ENCODE measurements at regions not wholly inside any gene's neighbourhood (a gene's known extent, or its start where the extent isn't known, plus 50 kb on each side); places are given as distances from the start of the nearest gene placed in this dataset.

- no peaks in the 10 kb centered on the region for H3K4me1 ChIP-seq
- intact Hi-C loops (cut with DNase I): no loop called here
- H3K27ac ChIP-seq: no peak overlapping the region
- H3K27me3 ChIP-seq: no peaks in the 10 kb centered on the region
- no peaks in the 10 kb centered on the region for H3K9me3 ChIP-seq
- DNase-seq: no peak
- no peaks in the 10 kb centered on the region for H3K36me3 ChIP-seq
- TF ChIP-seq CTCF (IDR thresholded peaks at IDR 0.05) (no peak), POLR2A (IDR thresholded peaks at IDR 0.05) (no peak)
- WGBS, 2 donors: 70 to 74% methylated on average over 15 of the region's 15 CpGs
- H3K4me3 ChIP-seq (replicated peaks in 1 of 3): no peak overlapping the region
These were observed 138.6 kb upstream of the AJAP1 start for GRCh38 chr1:4515727-4516289.

GRCh38 chr1:4516596-4516995 lies 137.8 kb upstream of the AJAP1 start:
- no peak for TF ChIP-seq CTCF (IDR thresholded peaks at IDR 0.05)
- no peak for TF ChIP-seq POLR2A (IDR thresholded peaks at IDR 0.05)
- WGBS, 2 donors: 71 to 82% methylated on average over 6 to 7 of the region's 7 CpGs
- Histone ChIP-seq H3K9me3 (no peaks in the 10 kb centered on the region), H3K4me1 (no peaks in the 10 kb centered on the region), H3K27ac (no peak overlapping the region), H3K36me3 (no peaks in the 10 kb centered on the region), H3K27me3 (no peaks in the 10 kb centered on the region), H3K4me3 (replicated peaks in 1 of 3) (no peak overlapping the region)
- DNase-seq: no peak
- intact Hi-C loops (cut with DNase I): no loop called here

GRCh38 chr1:4517186-4517954 lies 137.0 kb upstream of the AJAP1 start:
- Histone ChIP-seq H3K9me3 (no peaks in the 10 kb centered on the region), H3K4me3 (replicated peaks in 1 of 3) (no peak overlapping the region), H3K27me3 (no peaks in the 10 kb centered on the region), H3K36me3 (no peaks in the 10 kb centered on the region), H3K4me1 (no peaks in the 10 kb centered on the region), H3K27ac (no peak overlapping the region)
- intact Hi-C loops (cut with DNase I): no loop called here
- TF ChIP-seq POLR2A (IDR thresholded peaks at IDR 0.05) (no peak), CTCF (IDR thresholded peaks at IDR 0.05) (no peak)
- no peak for DNase-seq
- 82 to 85% methylated on average over 18 to 19 of the region's 19 CpGs for WGBS, 2 donors

GRCh38 chr1:4518621-4519020 lies 135.8 kb upstream of the AJAP1 start:
- H3K4me1 ChIP-seq: no peaks in the 10 kb centered on the region
- intact Hi-C loops (cut with DNase I): no loop called here
- TF ChIP-seq CTCF (IDR thresholded peaks at IDR 0.05) (no peak), POLR2A (IDR thresholded peaks at IDR 0.05) (no peak)
- no peaks in the 10 kb centered on the region for H3K9me3 ChIP-seq
- DNase-seq: no peak
- H3K27me3 ChIP-seq: no peaks in the 10 kb centered on the region
- H3K27ac ChIP-seq: no peak overlapping the region
- no peaks in the 10 kb centered on the region for H3K36me3 ChIP-seq
- 89 to 93% methylated on average over 7 of the region's 7 CpGs for whole genome bisulfite sequencing, 2 donors
- no peak overlapping the region for H3K4me3 ChIP-seq (replicated peaks in 1 of 3)

- TF ChIP-seq CTCF (IDR thresholded peaks at IDR 0.05) (no peak), POLR2A (IDR thresholded peaks at IDR 0.05) (no peak)
- Histone ChIP-seq H3K36me3 (no peaks in the 10 kb centered on the region), H3K27me3 (no peaks in the 10 kb centered on the region)
These were observed 134.5 kb upstream of the AJAP1 start for GRCh38 chr1:4519954-4520353.

More at GRCh38 chr1:4519954-4520353, 134.5 kb upstream of the AJAP1 start:
- intact Hi-C loops (cut with DNase I): no loop called here
- WGBS, 2 donors: 89 to 90% methylated on average over 6 of the region's 6 CpGs
- Histone ChIP-seq H3K9me3 (no peaks in the 10 kb centered on the region), H3K27ac (no peak overlapping the region), H3K4me1 (no peaks in the 10 kb centered on the region), H3K4me3 (replicated peaks in 1 of 3) (no peak overlapping the region)
- no peak for DNase-seq

All from thyroid gland (tissue), 4 donors.